Heart left ventricle (tissue), 16 donors: ENCODE measurements at regions not wholly inside any gene's neighbourhood (a gene's known extent, or its start where the extent isn't known, plus 50 kb on each side); places are given as distances from the start of the nearest gene placed in this dataset.

Experiments used
- ATAC-seq, 4 donors: fragments of 200-7000 bp; cut with Tn5 transposase; one replicate each; pipeline ENCODE4 v1.9.1; 2020 to 2022; ENCODE audit warnings: moderate library complexity in 4 of 4, mild to moderate bottlenecking in 3 of 4, moderate number of reproducible peaks in 1 of 4
- DNase-seq, 5 donors: peaks; one replicate each; pipeline ENCODE4 v3.0.0-alpha.2; 2020
- H3K27ac ChIP-seq, 12 donors: fragments of 200-600 bp; sonication (generic) in 4 of 12; one replicate each; pipeline versions ENCODE4 v1.5.0 to v1.8.0; 2016 to 2022; ENCODE audit warnings: mild to moderate bottlenecking in 2 of 12
- H3K27me3 ChIP-seq, 9 donors: fragments of 200-600 bp; sonication (generic) in 2 of 9; one replicate each; pipeline versions ENCODE4 v1.5.1 to v1.8.0; 2016 to 2022; ENCODE audit warnings: mild to moderate bottlenecking in 3 of 9
- H3K36me3 ChIP-seq, 9 donors: fragments of 200-600 bp; sonication (generic) in 2 of 9; one replicate each; pipeline versions ENCODE4 v1.5.0 to v1.8.0; 2018 to 2022; ENCODE audit warnings: mild to moderate bottlenecking in 2 of 9
- H3K4me1 ChIP-seq, 12 donors: fragments of 200-600 bp; sonication (generic) in 4 of 12; one replicate each; pipeline versions ENCODE4 v1.5.0 to v1.8.0; 2016 to 2022; ENCODE audit warnings: mild to moderate bottlenecking in 3 of 12
- H3K4me3 ChIP-seq, 12 donors: fragments of 200-600 bp; sonication (generic) in 4 of 12; one replicate each; pipeline versions ENCODE4 v1.5.0 to v1.8.0; 2017 to 2022; ENCODE audit warnings: mild to moderate bottlenecking in 9 of 12, moderate library complexity in 4 of 12
- H3K9me3 ChIP-seq, 12 donors: fragments of 200-600 bp; sonication (generic) in 4 of 12; one replicate each; pipeline versions ENCODE4 v1.5.0 to v1.8.0; 2016 to 2022; ENCODE audit warnings: mild to moderate bottlenecking in 1 of 12
- POLR2A ChIP-seq, 2 donors: fragments of 450-650 bp; IDR thresholded peaks; one replicate each; pipeline ENCODE4 v1.6.1; 2017; ENCODE audit warnings: antibody characterized with exemption in 2 of 2, mild to moderate bottlenecking in 2 of 2, moderate library complexity in 2 of 2
- WGBS, 4 donors: extraction: QIAGEN DNeasy Blood & Tissue Kit in 2 of 4; methylation state at CpG; one replicate each; pipeline versions ENCODE4 v1.1.5 to v1.1.7; 2013 to 2018; 5-methylcytosine and 5-hydroxymethylcytosine counted together
- intact Hi-C, 10 donors: fragments of 100-400 bp; cut with DNase I; formaldehyde crosslinking; loops; one replicate each; pipeline versions ENCODE4 v1.11.1 to v1.14.2; 2022
- TF ChIP-seq, protein P1 (sequence below), 12 donors: fragments of 200-600 bp; sonication (generic) in 4 of 12; IDR thresholded peaks; one replicate each; pipeline versions ENCODE4 v1.5.0 to v1.8.0; 2018 to 2022; ENCODE audit warnings: antibody characterized with exemption in 12 of 12, mild to moderate bottlenecking in 5 of 12
- donor health status: ischemic (EF 13 %, LVEDD 7.1; RV severe dilation, severe dysfunction).
- donor health status: healthy with polysubstance abuse.
- donor health status: DM: no; HTN: yes; CAD: no.
- donor health status: DM: no; HTN: no; CAD: no.
- donor health status: ischemic (EF 25% LVEDD 6.9; RV normal size, moderate dysfunction).
- donor health status: ischemic (EF 25% LVEDD 5.7; RV mildly dilated, moderate dysfunction).
- donor health status: healthy.
- donor health status: DM: yes; HTN: yes; CAD: no.
- donor health status: ischemic (EF 35%, LVEDD 5.7; RV mildly dilated, moderate dysfunction).
- donor health status: nonischemic (EF 11% LVEDD 7.7; RV severe dilation, severe dysfunction).
- donor health status: DM: yes; HTN: yes; CAD: no.
- donor health status: PGD.
- donor health status: ischemic (EF 29% LVEDD 5.4; RV normal size, mild dysfunction).
- donor health status: nonischemic (EF 23%, LVEDD 6.1; RV moderate dilation, normal function).

DNA sequence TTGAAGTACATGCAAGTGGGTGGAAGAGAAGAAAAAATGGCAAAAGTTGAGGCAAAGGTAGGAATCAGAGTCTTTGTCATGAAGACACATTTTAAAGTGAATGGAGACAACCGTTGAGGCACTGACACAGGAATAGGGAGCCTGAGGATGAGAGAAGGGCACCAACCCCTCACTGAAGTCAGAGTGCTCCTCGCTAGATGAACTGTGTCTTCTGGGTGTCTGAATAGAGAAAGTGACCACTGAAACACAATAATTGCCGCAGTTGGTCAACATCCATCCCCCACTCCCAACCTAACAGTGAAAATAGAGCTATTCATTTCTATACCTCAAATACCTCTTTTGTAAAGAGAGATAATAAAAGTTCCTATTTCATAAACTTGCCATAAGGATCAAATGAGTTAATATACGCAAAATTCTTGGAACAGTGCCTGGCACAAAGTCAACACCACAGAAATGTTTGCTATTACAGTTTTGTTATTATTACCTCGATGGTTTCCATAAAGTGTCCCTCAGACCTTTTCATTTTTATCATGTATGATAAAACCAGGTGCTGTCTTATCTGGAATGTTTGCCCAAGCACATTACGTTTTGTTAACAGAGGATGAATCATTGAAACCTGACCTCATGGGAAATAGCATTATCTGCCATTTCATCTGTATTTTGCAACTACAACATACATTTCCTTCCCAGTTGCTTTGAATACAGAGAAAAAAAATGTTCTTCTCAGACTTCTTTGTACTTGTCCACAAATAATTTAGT lies 61.8 kb upstream of the SP4 start:
- Histone ChIP-seq H3K4me1 (peaks cover 0 to 3% (median 0%) of the 10 kb centered on the region in 12 donors), H3K9me3 (peaks cover 0 to 4% (median 0%) of the 10 kb centered on the region in 12 donors), H3K27me3 (no peaks in the 10 kb centered on the region), H3K36me3 (no peaks in the 10 kb centered on the region), H3K4me3 (no peak overlapping the region), H3K27ac (no peak overlapping the region)
- DNase-seq (no peak), ATAC-seq (no peak)
- intact Hi-C loops = no loop called here
- 65 to 73% (median 68%) methylated on average over 6 of the region's 6 CpGs for WGBS, 4 donors
- TF ChIP-seq, protein P1, sequence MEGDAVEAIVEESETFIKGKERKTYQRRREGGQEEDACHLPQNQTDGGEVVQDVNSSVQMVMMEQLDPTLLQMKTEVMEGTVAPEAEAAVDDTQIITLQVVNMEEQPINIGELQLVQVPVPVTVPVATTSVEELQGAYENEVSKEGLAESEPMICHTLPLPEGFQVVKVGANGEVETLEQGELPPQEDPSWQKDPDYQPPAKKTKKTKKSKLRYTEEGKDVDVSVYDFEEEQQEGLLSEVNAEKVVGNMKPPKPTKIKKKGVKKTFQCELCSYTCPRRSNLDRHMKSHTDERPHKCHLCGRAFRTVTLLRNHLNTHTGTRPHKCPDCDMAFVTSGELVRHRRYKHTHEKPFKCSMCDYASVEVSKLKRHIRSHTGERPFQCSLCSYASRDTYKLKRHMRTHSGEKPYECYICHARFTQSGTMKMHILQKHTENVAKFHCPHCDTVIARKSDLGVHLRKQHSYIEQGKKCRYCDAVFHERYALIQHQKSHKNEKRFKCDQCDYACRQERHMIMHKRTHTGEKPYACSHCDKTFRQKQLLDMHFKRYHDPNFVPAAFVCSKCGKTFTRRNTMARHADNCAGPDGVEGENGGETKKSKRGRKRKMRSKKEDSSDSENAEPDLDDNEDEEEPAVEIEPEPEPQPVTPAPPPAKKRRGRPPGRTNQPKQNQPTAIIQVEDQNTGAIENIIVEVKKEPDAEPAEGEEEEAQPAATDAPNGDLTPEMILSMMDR (IDR thresholded peaks at IDR 0.05) = no peak
- TF ChIP-seq POLR2A (IDR thresholded peaks at IDR 0.05) = no peak

DNA sequence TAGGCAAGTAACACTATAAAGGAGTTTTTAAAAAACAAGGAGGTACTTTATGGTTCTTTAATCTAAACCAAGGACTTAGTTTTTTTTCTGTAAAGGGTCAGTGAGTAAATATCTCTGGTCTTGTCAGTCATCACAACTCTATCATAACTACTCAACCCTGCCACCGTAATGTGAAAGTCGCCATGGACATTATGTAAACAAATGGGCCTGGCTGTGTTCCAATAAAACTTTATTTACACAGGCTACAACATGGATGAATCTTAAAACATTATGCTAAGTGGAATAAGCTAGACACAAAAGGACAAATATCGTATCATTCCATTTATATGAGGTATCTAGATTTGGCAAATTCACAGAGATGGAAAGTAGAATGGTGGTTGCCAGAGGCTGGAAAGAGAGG lies 60.8 kb upstream of the SP4 start:
- 73 to 87% (median 74%) methylated on average over 3 of the region's 3 CpGs for WGBS, 4 donors
- Histone ChIP-seq H3K27me3 (no peaks in the 10 kb centered on the region), H3K4me1 (peaks cover 0 to 3% (median 0%) of the 10 kb centered on the region in 12 donors), H3K9me3 (peaks cover 0 to 4% (median 0%) of the 10 kb centered on the region in 12 donors), H3K27ac (no peak overlapping the region), H3K36me3 (no peaks in the 10 kb centered on the region), H3K4me3 (no peak overlapping the region)
- intact Hi-C loops = no loop called here
- DNase-seq (no peak), ATAC-seq (no peak)
- TF ChIP-seq, protein P1 (IDR thresholded peaks at IDR 0.05) = no peak
- no peak for TF ChIP-seq POLR2A (IDR thresholded peaks at IDR 0.05)

DNA sequence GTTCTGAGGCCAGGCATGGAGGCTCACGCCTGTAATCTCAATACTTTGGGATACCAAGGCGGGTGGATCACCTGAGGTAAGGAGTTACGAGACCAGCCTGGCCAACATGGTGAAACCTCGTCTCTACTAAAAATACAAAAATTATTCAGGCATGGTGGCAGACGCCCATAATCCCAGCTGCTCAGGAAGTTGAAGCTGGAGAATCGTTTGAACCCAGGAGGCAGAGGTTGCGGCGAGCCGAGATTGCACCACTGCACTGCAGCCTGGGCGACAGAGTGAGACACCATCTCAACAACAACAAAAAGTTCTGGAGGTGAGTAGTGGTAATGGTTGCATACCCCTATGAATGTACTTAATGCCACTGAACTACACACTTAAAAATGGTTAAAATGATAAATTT lies 60.3 kb upstream of the SP4 start:
- ATAC-seq = no peak
- H3K4me1 ChIP-seq = peaks cover 0 to 3% (median 0%) of the 10 kb centered on the region in 12 donors
- WGBS, 4 donors = 77 to 86% (median 83%) methylated on average over 10 of the region's 10 CpGs

DNA sequence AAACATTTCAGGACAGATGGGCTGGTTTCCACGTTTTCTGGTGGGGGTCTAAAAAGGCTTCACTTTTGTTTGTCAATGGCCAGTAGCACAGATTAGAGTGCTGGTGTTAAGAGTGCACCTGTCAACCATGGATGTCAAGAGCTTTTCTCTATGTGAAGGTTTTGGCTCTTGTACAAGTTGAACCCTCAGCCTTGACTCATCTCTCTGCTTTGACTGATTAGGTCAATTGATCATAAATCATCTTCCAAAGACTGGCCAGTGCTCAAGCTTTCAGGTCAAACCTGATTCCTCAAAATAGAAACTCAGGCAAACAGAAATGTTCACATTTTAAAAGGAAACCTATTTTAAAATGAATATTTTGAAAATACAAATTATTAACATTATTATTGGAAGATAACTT lies 59.6 kb upstream of the SP4 start:
- no peak for TF ChIP-seq POLR2A (IDR thresholded peaks at IDR 0.05)
- TF ChIP-seq, protein P1 (IDR thresholded peaks at IDR 0.05) = no peak
- H3K27me3 ChIP-seq = no peaks in the 10 kb centered on the region
- intact Hi-C loops = no loop called here
- 27 to 40% (median 34%) methylated on average over 1 of the region's 1 CpG for WGBS, 4 donors
- H3K27ac ChIP-seq = no peak overlapping the region
- H3K9me3 ChIP-seq = peaks cover 0 to 5% (median 0%) of the 10 kb centered on the region in 12 donors
- no peaks in the 10 kb centered on the region for H3K36me3 ChIP-seq
- no peak overlapping the region for H3K4me3 ChIP-seq
- ATAC-seq (no peak), DNase-seq (no peak)
- H3K4me1 ChIP-seq = peaks cover 0 to 3% (median 0%) of the 10 kb centered on the region in 12 donors

More for the DNA sequence above, 60.3 kb upstream of the SP4 start:
- no peak for DNase-seq
- TF ChIP-seq POLR2A (IDR thresholded peaks at IDR 0.05) = no peak
- TF ChIP-seq, protein P1 (IDR thresholded peaks at IDR 0.05) = no peak
- peaks cover 0 to 4% (median 0%) of the 10 kb centered on the region in 12 donors for H3K9me3 ChIP-seq
- no peaks in the 10 kb centered on the region for H3K36me3 ChIP-seq
- intact Hi-C loops = no loop called here
- H3K27ac ChIP-seq = no peak overlapping the region
- no peaks in the 10 kb centered on the region for H3K27me3 ChIP-seq
- H3K4me3 ChIP-seq = no peak overlapping the region
